GM12878 (cell line): ENCODE measurements at regions not wholly inside any gene's neighbourhood (a gene's known extent, or its start where the extent isn't known, plus 50 kb on each side); places are given as distances from the start of the nearest gene placed in this dataset.

Experiments
- ATAC-seq: fragments of 200-7000 bp; cut with Tn5 transposase; 3 replicates; pipeline ENCODE4 v1.9.1; 2020; ENCODE audit warnings: mild to moderate bottlenecking, moderate library complexity
- BruUV-seq: library from RNA; stranded (reverse); fragments of 400-500 nt; replicated peaks from 2 replicates; lab custom pipeline; 2021; lab: Mats Ljungman, UMichigan
- CTCF ChIA-PET: fragments of 300-600 bp; sonication (Branson Sonifier 250); formaldehyde crosslinking; extraction: SDS; loops from one replicate; lab custom pipeline; 2021; ENCODE audit warnings: inconsistent platforms; lab: Yijun Ruan, JAX
- POLR2A ChIA-PET: fragments of 350-600 bp; formaldehyde crosslinking; extraction: SDS; loops from one replicate; lab custom pipeline; 2021; ENCODE audit warnings: inconsistent platforms; lab: Charles Lee
- RAD21 ChIA-PET: fragments of 300-600 bp; sonication (Branson Sonifier 250); formaldehyde crosslinking; loops from one replicate; lab custom pipeline; 2023; ENCODE audit warnings: antibody characterized with exemption; ENCODE audit not compliant: unreplicated experiment; lab: Charles Lee
- SMC1A ChIA-PET: fragments of 300-600 bp; sonication (Branson Sonifier 250); formaldehyde crosslinking; loops from one replicate; lab custom pipeline; 2023; ENCODE audit not compliant: unreplicated experiment, uncharacterized antibody; lab: Charles Lee
- DNase-seq: peaks from one replicate; pipeline ENCODE4 v3.0.0-alpha.2; 2011; ENCODE audit warnings: low read depth, low spot score
- FAIRE-seq: peaks from 3 replicates; lab custom pipeline; 2011; peaks lifted over from hg19 to GRCh38; lab: Jason Lieb, UNC
- H2AFZ ChIP-seq: 2 replicates; pipeline ENCODE4 v1.6.0; 2011; ENCODE audit warnings: low read depth, low read length, control low read depth; ENCODE audit not compliant: control insufficient read depth
- H3K27ac ChIP-seq: 2 replicates; pipeline ENCODE4 v1.5.1; 2011; ENCODE audit warnings: control low read depth; ENCODE audit not compliant: control insufficient read depth, insufficient read depth
- H3K27me3 ChIP-seq, 2 experiments: replicated peaks in 1 of 2; 2 replicates each; pipeline versions ENCODE4 v1.6.0 to v1.6.1; 2011; ENCODE audit warnings: low read length in 1 of 2; ENCODE audit not compliant: control insufficient read depth in 2 of 2, insufficient read depth in 2 of 2
- H3K36me3 ChIP-seq, 2 experiments: 2 replicates each; pipeline ENCODE4 v1.5.1; 2011; ENCODE audit warnings: low read length in 1 of 2; ENCODE audit not compliant: control insufficient read depth in 2 of 2, insufficient read depth in 2 of 2
- H3K4me1 ChIP-seq: 2 replicates; pipeline ENCODE4 v1.6.1; 2011; ENCODE audit warnings: mild to moderate bottlenecking, low read length, moderate library complexity, mixed read lengths; ENCODE audit not compliant: control insufficient read depth, insufficient read depth
- H3K4me2 ChIP-seq: 2 replicates; pipeline ENCODE4 v1.6.0; 2011; ENCODE audit warnings: control low read depth; ENCODE audit not compliant: control insufficient read depth, insufficient read depth
- H3K4me3 ChIP-seq: fragments of 200-600 bp; sonication (generic); 2 replicates; pipeline ENCODE4 v1.5.1; 2016
- H3K79me2 ChIP-seq: 2 replicates; pipeline ENCODE4 v1.6.0; 2011; ENCODE audit warnings: low read length; ENCODE audit not compliant: control insufficient read depth, insufficient read depth
- H3K9ac ChIP-seq: 2 replicates; pipeline ENCODE4 v1.8.0; 2011; ENCODE audit warnings: low read length, control low read depth, mixed read lengths; ENCODE audit not compliant: control insufficient read depth, insufficient read depth
- H3K9me3 ChIP-seq: replicated peaks from 3 replicates; pipeline ENCODE4 v1.5.1; 2011; ENCODE audit warnings: mild to moderate bottlenecking, low read length; ENCODE audit not compliant: control insufficient read depth, insufficient read depth
- H4K20me1 ChIP-seq: 2 replicates; pipeline ENCODE4 v1.6.0; 2011; ENCODE audit not compliant: control insufficient read depth, insufficient read depth
- CBX3 ChIP-seq: fragments of 200-600 bp; sonication (generic); IDR thresholded peaks from 2 replicates; pipeline ENCODE4 v1.6.1; 2016; ENCODE audit warnings: low read depth, borderline replicate concordance
- CEBPB ChIP-seq, 2 experiments: fragments of 150-350 bp in 1 of 2; IDR thresholded peaks; 2 replicates each; pipeline ENCODE4 v1.6.1; 2012 to 2014; ENCODE audit warnings: low read depth in 2 of 2, low read length in 2 of 2, borderline replicate concordance in 1 of 2, inconsistent platforms in 1 of 2
- CREB1 ChIP-seq: IDR thresholded peaks from 2 replicates; pipeline ENCODE4 v1.6.1; 2012; ENCODE audit warnings: low read depth, mild to moderate bottlenecking, inconsistent platforms
- FOXK2 ChIP-seq: fragments of 450-650 bp; IDR thresholded peaks from 2 replicates; pipeline ENCODE4 v1.6.1; 2017; ENCODE audit warnings: mild to moderate bottlenecking, moderate library complexity
- IKZF1 ChIP-seq: fragments of 450-650 bp; conservative IDR thresholded peaks from 2 replicates; pipeline ENCODE4 v1.6.1; 2017; ENCODE audit warnings: antibody characterized with exemption, mild to moderate bottlenecking
- IKZF2 ChIP-seq, 2 experiments: fragments of 450-650 bp; IDR thresholded peaks; 2 replicates each; pipeline ENCODE4 v1.6.1; 2017; ENCODE audit warnings: mild to moderate bottlenecking in 2 of 2, moderate library complexity in 2 of 2
- SREBF2 ChIP-seq: IDR thresholded peaks from 2 replicates; pipeline ENCODE4 v1.6.1; 2012; ENCODE audit warnings: mild to moderate bottlenecking, low read length
- ZNF24 ChIP-seq: fragments of 450-650 bp; IDR thresholded peaks from 2 replicates; pipeline ENCODE4 v1.6.1; 2017; ENCODE audit warnings: antibody characterized with exemption, mild to moderate bottlenecking
- WGBS: methylation state at CpG from one replicate; pipeline ENCODE4 v1.1.6; 2016; ENCODE audit warnings: low lambda C conversion rate; ENCODE audit not compliant: insufficient replicate concordance, insufficient coverage; ENCODE audit errors: missing lambda C conversion rate; 5-methylcytosine and 5-hydroxymethylcytosine counted together
- in situ Hi-C: fragments of 300-500 bp; cut with MboI; formaldehyde crosslinking; loops from 9 replicates; pipeline ENCODE4 v1.14.3; 2018; ENCODE audit warnings: mixed read lengths
- intact Hi-C: fragments of 100-400 bp; cut with micrococcal nuclease; formaldehyde crosslinking; loops from one replicate; pipeline ENCODE4 v1.14.2; 2022; ENCODE audit not compliant: unreplicated experiment
- TF ChIP-seq, protein P1 (sequence below): IDR thresholded peaks from 2 replicates; pipeline ENCODE4 v1.6.1; 2011; ENCODE audit warnings: low read depth, low read length, improper control_type of control experiment, borderline replicate concordance
- TF ChIP-seq, protein P2 (sequence below): IDR thresholded peaks from 2 replicates; pipeline ENCODE4 v1.6.1; 2012; ENCODE audit warnings: low read depth, low read length, improper control_type of control experiment
- TF ChIP-seq, protein P3 (sequence below): fragments of 450-650 bp; IDR thresholded peaks from 2 replicates; pipeline ENCODE4 v1.6.1; 2017; ENCODE audit warnings: mild to moderate bottlenecking, moderate library complexity
- TF ChIP-seq, protein P4 (sequence below): fragments of 450-650 bp; formaldehyde crosslinking; IDR thresholded peaks from 2 replicates; pipeline ENCODE4 v1.4.0; 2022; ENCODE audit warnings: mild to moderate bottlenecking, moderate library complexity
- TF ChIP-seq, protein P5 (sequence below): IDR thresholded peaks from 2 replicates; pipeline ENCODE4 v1.6.1; 2011; ENCODE audit warnings: low read depth, mild to moderate bottlenecking, low read length, moderate library complexity, borderline replicate concordance; ENCODE audit errors: extremely low read depth

DNA sequence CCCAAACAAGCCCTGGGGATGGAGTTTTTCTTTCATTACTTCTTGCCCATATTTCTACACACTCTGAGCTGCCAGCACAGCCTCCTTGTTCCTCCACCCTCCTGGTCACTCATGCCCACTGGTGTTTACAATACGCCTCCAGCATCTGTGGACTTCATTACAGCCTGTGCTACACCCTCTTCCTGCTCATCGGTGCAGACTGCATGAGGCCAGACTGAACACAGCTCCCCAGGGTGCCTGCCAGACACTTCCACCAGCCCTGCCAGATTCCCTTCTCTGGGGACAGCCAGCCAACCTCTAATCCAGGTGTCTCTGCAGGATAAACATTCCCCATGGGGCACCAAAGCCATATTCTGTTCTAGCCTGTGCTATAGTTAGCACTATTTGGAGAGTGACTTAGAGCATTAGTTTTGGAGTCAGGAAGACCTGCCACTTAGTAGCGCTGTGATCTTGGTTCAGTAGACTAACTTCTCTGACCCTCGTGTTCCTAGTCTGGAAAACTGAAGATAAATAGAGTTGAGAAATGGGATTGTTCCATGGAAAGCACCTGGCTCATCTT lies 163.8 kb upstream of the KLF4 start:
- H3K79me2 ChIP-seq: no peaks in the 10 kb centered on the region
- 40% methylated on average over 4 of the region's 4 CpGs for WGBS
- H4K20me1 ChIP-seq: no peaks in the 10 kb centered on the region
- no peaks in the 10 kb centered on the region for H3K27me3 ChIP-seq
- ATAC-seq (no peak), FAIRE-seq (no peak), DNase-seq (no peak)
- no peaks in the 10 kb centered on the region for H3K4me1 ChIP-seq
- no TSS peak for BruUV-seq
- ChIA-PET RAD21 (no interaction called here), POLR2A (no interaction called here), CTCF (no interaction called here), SMC1A (no interaction called here)
- no peak overlapping the region for H2AFZ ChIP-seq
- no peak overlapping the region for H3K4me2 ChIP-seq
- in situ Hi-C loops: no loop called here
- H3K9ac ChIP-seq: no peak overlapping the region
- H3K27ac ChIP-seq: no peak overlapping the region
- intact Hi-C loops: no loop called here
- no peak overlapping the region for H3K4me3 ChIP-seq
- H3K36me3 ChIP-seq: no peaks in the 10 kb centered on the region
- no peaks in the 10 kb centered on the region for H3K9me3 ChIP-seq
- TF ChIP-seq, protein P1, sequence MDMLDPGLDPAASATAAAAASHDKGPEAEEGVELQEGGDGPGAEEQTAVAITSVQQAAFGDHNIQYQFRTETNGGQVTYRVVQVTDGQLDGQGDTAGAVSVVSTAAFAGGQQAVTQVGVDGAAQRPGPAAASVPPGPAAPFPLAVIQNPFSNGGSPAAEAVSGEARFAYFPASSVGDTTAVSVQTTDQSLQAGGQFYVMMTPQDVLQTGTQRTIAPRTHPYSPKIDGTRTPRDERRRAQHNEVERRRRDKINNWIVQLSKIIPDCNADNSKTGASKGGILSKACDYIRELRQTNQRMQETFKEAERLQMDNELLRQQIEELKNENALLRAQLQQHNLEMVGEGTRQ: no peak
- TF ChIP-seq, protein P2, sequence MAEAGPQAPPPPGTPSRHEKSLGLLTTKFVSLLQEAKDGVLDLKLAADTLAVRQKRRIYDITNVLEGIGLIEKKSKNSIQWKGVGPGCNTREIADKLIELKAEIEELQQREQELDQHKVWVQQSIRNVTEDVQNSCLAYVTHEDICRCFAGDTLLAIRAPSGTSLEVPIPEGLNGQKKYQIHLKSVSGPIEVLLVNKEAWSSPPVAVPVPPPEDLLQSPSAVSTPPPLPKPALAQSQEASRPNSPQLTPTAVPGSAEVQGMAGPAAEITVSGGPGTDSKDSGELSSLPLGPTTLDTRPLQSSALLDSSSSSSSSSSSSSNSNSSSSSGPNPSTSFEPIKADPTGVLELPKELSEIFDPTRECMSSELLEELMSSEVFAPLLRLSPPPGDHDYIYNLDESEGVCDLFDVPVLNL: no peak
- TF ChIP-seq CBX3 (no peak), CEBPB (IDR thresholded peaks at IDR 0.05; ENCODE audit: borderline replicate concordance in 1 of 2, low read depth in 2 of 2, low read length in 2 of 2) (no peak), IKZF1 (no peak), FOXK2 (no peak), ZNF24 (no peak), CREB1 (no peak), IKZF2 (IDR thresholded peaks at IDR 0.05) (no peak), SREBF2 (no peak)
- TF ChIP-seq, protein P3, sequence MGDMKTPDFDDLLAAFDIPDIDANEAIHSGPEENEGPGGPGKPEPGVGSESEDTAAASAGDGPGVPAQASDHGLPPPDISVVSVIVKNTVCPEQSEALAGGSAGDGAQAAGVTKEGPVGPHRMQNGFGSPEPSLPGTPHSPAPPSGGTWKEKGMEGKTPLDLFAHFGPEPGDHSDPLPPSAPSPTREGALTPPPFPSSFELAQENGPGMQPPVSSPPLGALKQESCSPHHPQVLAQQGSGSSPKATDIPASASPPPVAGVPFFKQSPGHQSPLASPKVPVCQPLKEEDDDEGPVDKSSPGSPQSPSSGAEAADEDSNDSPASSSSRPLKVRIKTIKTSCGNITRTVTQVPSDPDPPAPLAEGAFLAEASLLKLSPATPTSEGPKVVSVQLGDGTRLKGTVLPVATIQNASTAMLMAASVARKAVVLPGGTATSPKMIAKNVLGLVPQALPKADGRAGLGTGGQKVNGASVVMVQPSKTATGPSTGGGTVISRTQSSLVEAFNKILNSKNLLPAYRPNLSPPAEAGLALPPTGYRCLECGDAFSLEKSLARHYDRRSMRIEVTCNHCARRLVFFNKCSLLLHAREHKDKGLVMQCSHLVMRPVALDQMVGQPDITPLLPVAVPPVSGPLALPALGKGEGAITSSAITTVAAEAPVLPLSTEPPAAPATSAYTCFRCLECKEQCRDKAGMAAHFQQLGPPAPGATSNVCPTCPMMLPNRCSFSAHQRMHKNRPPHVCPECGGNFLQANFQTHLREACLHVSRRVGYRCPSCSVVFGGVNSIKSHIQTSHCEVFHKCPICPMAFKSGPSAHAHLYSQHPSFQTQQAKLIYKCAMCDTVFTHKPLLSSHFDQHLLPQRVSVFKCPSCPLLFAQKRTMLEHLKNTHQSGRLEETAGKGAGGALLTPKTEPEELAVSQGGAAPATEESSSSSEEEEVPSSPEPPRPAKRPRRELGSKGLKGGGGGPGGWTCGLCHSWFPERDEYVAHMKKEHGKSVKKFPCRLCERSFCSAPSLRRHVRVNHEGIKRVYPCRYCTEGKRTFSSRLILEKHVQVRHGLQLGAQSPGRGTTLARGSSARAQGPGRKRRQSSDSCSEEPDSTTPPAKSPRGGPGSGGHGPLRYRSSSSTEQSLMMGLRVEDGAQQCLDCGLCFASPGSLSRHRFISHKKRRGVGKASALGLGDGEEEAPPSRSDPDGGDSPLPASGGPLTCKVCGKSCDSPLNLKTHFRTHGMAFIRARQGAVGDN: no peak
- TF ChIP-seq, protein P4, sequence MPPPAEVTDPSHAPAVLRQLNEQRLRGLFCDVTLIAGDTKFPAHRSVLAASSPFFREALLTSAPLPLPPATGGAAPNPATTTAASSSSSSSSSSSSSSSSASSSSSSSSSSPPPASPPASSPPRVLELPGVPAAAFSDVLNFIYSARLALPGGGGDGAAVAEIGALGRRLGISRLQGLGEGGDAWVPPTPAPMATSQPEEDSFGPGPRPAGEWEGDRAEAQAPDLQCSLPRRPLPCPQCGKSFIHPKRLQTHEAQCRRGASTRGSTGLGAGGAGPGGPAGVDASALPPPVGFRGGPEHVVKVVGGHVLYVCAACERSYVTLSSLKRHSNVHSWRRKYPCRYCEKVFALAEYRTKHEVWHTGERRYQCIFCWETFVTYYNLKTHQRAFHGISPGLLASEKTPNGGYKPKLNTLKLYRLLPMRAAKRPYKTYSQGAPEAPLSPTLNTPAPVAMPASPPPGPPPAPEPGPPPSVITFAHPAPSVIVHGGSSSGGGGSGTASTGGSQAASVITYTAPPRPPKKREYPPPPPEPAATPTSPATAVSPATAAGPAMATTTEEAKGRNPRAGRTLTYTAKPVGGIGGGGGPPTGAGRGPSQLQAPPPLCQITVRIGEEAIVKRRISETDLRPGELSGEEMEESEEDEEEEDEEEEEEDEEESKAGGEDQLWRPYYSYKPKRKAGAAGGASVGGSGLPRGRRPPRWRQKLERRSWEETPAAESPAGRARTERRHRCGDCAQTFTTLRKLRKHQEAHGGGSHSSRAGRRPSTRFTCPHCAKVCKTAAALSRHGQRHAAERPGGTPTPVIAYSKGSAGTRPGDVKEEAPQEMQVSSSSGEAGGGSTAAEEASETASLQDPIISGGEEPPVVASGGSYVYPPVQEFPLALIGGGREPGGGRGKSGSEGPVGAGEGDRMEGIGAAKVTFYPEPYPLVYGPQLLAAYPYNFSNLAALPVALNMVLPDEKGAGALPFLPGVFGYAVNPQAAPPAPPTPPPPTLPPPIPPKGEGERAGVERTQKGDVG: no peak
- TF ChIP-seq, protein P5, sequence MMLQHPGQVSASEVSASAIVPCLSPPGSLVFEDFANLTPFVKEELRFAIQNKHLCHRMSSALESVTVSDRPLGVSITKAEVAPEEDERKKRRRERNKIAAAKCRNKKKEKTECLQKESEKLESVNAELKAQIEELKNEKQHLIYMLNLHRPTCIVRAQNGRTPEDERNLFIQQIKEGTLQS: no peak
